ENCODE measurements at regions not wholly inside any gene's neighbourhood (a gene's known extent, or its start where the extent isn't known, plus 50 kb on each side); places are given as distances from the start of the nearest gene placed in this dataset.

- no peak for TF ChIP-seq GATA2 (IDR thresholded peaks at IDR 0.05; ENCODE audit: low read depth, low read length)
- no peak for TF ChIP-seq GATA3 (IDR thresholded peaks at IDR 0.05; ENCODE audit: low read depth, low read length)
Observed at GRCh38 chr13:90362707-90363106, 984.8 kb upstream of the MIR17HG start.

Data from SH-SY5Y (cell line).